ENCODE measurements at regions not wholly inside any gene's neighbourhood (a gene's known extent, or its start where the extent isn't known, plus 50 kb on each side); places are given as distances from the start of the nearest gene placed in this dataset.
A peak's percentile ranks its signal among the peaks of the same experiment; 100 is the strongest.
"Not testable (repeated sequence)": the region's sequence is repeated elsewhere in the genome, so short reads cannot be mapped to it uniquely, and the experiment has no call there.

GRCh38 chr7:32681174-32681518 lies 185.9 kb downstream of the AVL9 start:
- no peak for DNase-seq (ENCODE audit: low read depth)

- no peak for DNase-seq (ENCODE audit: low read depth)
Measured at GRCh38 chr7:32680259-32681173, 185.2 kb downstream of the AVL9 start.

- no peak for DNase-seq (ENCODE audit: low read depth)
Measured at GRCh38 chr7:32679192-32679591, 183.9 kb downstream of the AVL9 start.

- no peak for DNase-seq (ENCODE audit: low read depth)
Measured at GRCh38 chr7:32677593-32677992, 182.3 kb downstream of the AVL9 start.

GRCh38 chr7:32676249-32676941 lies 181.1 kb downstream of the AVL9 start:
- no peak for DNase-seq (ENCODE audit: low read depth)

- DNase-seq (ENCODE audit: low read depth): no peak
Measured at GRCh38 chr7:32673275-32673983, 178.1 kb downstream of the AVL9 start.

- DNase-seq (ENCODE audit: low read depth): no peak
Measured at GRCh38 chr7:32670110-32671025, 175.1 kb downstream of the AVL9 start.

- DNase-seq (ENCODE audit: low read depth): not testable (repeated sequence)
Measured at GRCh38 chr7:32669173-32669870, 174.0 kb downstream of the AVL9 start.

- peak; percentile 44 for DNase-seq (ENCODE audit: low read depth)
Measured at GRCh38 chr7:32668387-32669097, 173.3 kb downstream of the AVL9 start.

- DNase-seq (ENCODE audit: low read depth): not testable (repeated sequence)
Measured at GRCh38 chr7:32667586-32667985, 172.3 kb downstream of the AVL9 start.

- DNase-seq (ENCODE audit: low read depth): not testable (repeated sequence)
Measured at GRCh38 chr7:32663805-32664211, 168.5 kb downstream of the AVL9 start.

- DNase-seq (ENCODE audit: low read depth): not testable (repeated sequence)
Measured at GRCh38 chr7:32662509-32662908, 167.2 kb downstream of the AVL9 start.

GRCh38 chr7:32661929-32662328 lies 166.6 kb downstream of the AVL9 start:
- no peak for DNase-seq (ENCODE audit: low read depth)

GRCh38 chr7:32661501-32661900 lies 166.2 kb downstream of the AVL9 start:
- no peak for DNase-seq (ENCODE audit: low read depth)

- DNase-seq (ENCODE audit: low read depth): no peak
Measured at GRCh38 chr7:32660936-32661335, 165.6 kb downstream of the AVL9 start.

GRCh38 chr7:32659853-32660252 lies 164.6 kb downstream of the AVL9 start:
- DNase-seq (ENCODE audit: low read depth): no peak

GRCh38 chr7:32658467-32658869 lies 163.2 kb downstream of the AVL9 start:
- no peak for DNase-seq (ENCODE audit: low read depth)

- DNase-seq (ENCODE audit: low read depth): no peak
Measured at GRCh38 chr7:32658034-32658433, 162.7 kb downstream of the AVL9 start.

GRCh38 chr7:32654549-32654948 lies 159.3 kb downstream of the AVL9 start:
- DNase-seq (ENCODE audit: low read depth): not testable (repeated sequence)

- DNase-seq (ENCODE audit: low read depth): not testable (repeated sequence)
Measured at GRCh38 chr7:32650356-32650755, 155.1 kb downstream of the AVL9 start.
